Liver (tissue), 8 donors: ENCODE measurements at regions not wholly inside any gene's neighbourhood (a gene's known extent, or its start where the extent isn't known, plus 50 kb on each side); places are given as distances from the start of the nearest gene placed in this dataset.

Experiments used
- DNase-seq: peaks from one replicate; pipeline ENCODE4 v3.0.0-alpha.2; 2017; ENCODE audit warnings: low spot score
- H3K27ac ChIP-seq, 2 donors: one replicate each; pipeline ENCODE4 v1.7.0; 2013; ENCODE audit warnings: inconsistent platforms in 2 of 2, low read length in 2 of 2, control low read depth in 1 of 2, low read depth in 1 of 2, mild to moderate bottlenecking in 1 of 2
- H3K27me3 ChIP-seq, 4 donors: one replicate each; pipeline versions ENCODE4 v1.6.1 to v1.7.0; 2013; ENCODE audit warnings: low read length in 3 of 4, inconsistent platforms in 1 of 4, mild to moderate bottlenecking in 1 of 4, moderate library complexity in 1 of 4; ENCODE audit not compliant: control insufficient read depth in 4 of 4, insufficient read depth in 4 of 4
- H3K36me3 ChIP-seq, 4 donors: one replicate each; pipeline versions ENCODE4 v1.6.1 to v1.7.0; 2013; ENCODE audit warnings: low read length in 3 of 4, mild to moderate bottlenecking in 3 of 4, low read depth in 1 of 4, moderate library complexity in 1 of 4; ENCODE audit not compliant: control insufficient read depth in 4 of 4, insufficient read depth in 3 of 4
- H3K4me1 ChIP-seq, 4 donors: one replicate each; pipeline versions ENCODE4 v1.6.1 to v1.7.0; 2013; ENCODE audit warnings: low read length in 3 of 4, mild to moderate bottlenecking in 3 of 4, moderate library complexity in 1 of 4; ENCODE audit not compliant: control insufficient read depth in 4 of 4, insufficient read depth in 4 of 4
- H3K4me3 ChIP-seq, 3 donors: one replicate each; pipeline versions ENCODE4 v1.6.1 to v1.7.0; 2013; ENCODE audit warnings: low read length in 3 of 3, control low read depth in 1 of 3, low read depth in 1 of 3, mild to moderate bottlenecking in 1 of 3
- H3K9ac ChIP-seq, 2 donors: one replicate each; pipeline ENCODE4 v1.7.0; 2013; ENCODE audit warnings: low read length in 2 of 2, mild to moderate bottlenecking in 2 of 2, moderate library complexity in 2 of 2, control low read depth in 1 of 2, low read depth in 1 of 2
- H3K9me3 ChIP-seq, 4 donors: one replicate each; pipeline versions ENCODE4 v1.6.1 to v1.7.0; 2013; ENCODE audit warnings: low read length in 3 of 4; ENCODE audit not compliant: control insufficient read depth in 4 of 4
- EGR1 ChIP-seq, 2 donors: IDR thresholded peaks; 2 replicates each; pipeline ENCODE4 v1.6.1; 2016 to 2018; ENCODE audit warnings: antibody characterized with exemption in 2 of 2, low read depth in 2 of 2
- FOXA1 ChIP-seq: IDR thresholded peaks from 2 replicates; pipeline ENCODE4 v1.6.1; 2016; ENCODE audit warnings: antibody characterized with exemption
- FOXA2 ChIP-seq: IDR thresholded peaks from 2 replicates; pipeline ENCODE4 v1.6.1; 2016; ENCODE audit warnings: antibody characterized with exemption
- GABPA ChIP-seq, 2 donors: IDR thresholded peaks in 1 of 2; conservative IDR thresholded peaks in 1 of 2; 2 replicates each; pipeline ENCODE4 v1.6.1; 2016; ENCODE audit warnings: antibody characterized with exemption in 2 of 2, mild to moderate bottlenecking in 1 of 2, moderate library complexity in 1 of 2
- HNF4A ChIP-seq, 2 donors: conservative IDR thresholded peaks; 2 replicates each; pipeline ENCODE4 v1.6.1; 2016; ENCODE audit warnings: antibody characterized with exemption in 2 of 2, mild to moderate bottlenecking in 2 of 2
- HNF4G ChIP-seq: IDR thresholded peaks from 2 replicates; pipeline ENCODE4 v1.6.1; 2016; ENCODE audit warnings: antibody characterized with exemption
- JUND ChIP-seq, 2 donors: IDR thresholded peaks; 2 replicates each; pipeline ENCODE4 v1.6.1; 2016; ENCODE audit warnings: antibody characterized with exemption in 2 of 2
- NR2F2 ChIP-seq: IDR thresholded peaks from 2 replicates; pipeline ENCODE4 v1.6.1; 2016; ENCODE audit warnings: antibody characterized with exemption
- RAD21 ChIP-seq, 2 donors: IDR thresholded peaks; 2 replicates each; pipeline ENCODE4 v1.6.1; 2016; ENCODE audit warnings: antibody characterized with exemption in 2 of 2, mild to moderate bottlenecking in 2 of 2
- RXRA ChIP-seq, 2 donors: IDR thresholded peaks; 2 replicates each; pipeline ENCODE4 v1.6.1; 2017 to 2018; ENCODE audit warnings: antibody characterized with exemption in 2 of 2, mild to moderate bottlenecking in 1 of 2
- SP1 ChIP-seq: IDR thresholded peaks from 2 replicates; pipeline ENCODE4 v1.6.1; 2018; ENCODE audit warnings: antibody characterized with exemption, mild to moderate bottlenecking
- TAF1 ChIP-seq: conservative IDR thresholded peaks from 2 replicates; pipeline ENCODE4 v1.6.1; 2016; ENCODE audit warnings: antibody characterized with exemption, mild to moderate bottlenecking
- YY1 ChIP-seq: IDR thresholded peaks from 2 replicates; pipeline ENCODE4 v1.6.1; 2016; ENCODE audit warnings: antibody characterized with exemption, mild to moderate bottlenecking
- ZBTB33 ChIP-seq: IDR thresholded peaks from 2 replicates; pipeline ENCODE4 v1.6.1; 2016; ENCODE audit warnings: antibody characterized with exemption
- WGBS: extraction: QIAGEN DNeasy Blood & Tissue Kit; methylation state at CpG from one replicate; pipeline ENCODE4 v1.1.7; 2013; 5-methylcytosine and 5-hydroxymethylcytosine counted together
- TF ChIP-seq, protein P1 (sequence below): IDR thresholded peaks from 2 replicates; pipeline ENCODE4 v1.6.1; 2016; ENCODE audit warnings: antibody characterized with exemption, mild to moderate bottlenecking
- TF ChIP-seq, protein P2 (sequence below): IDR thresholded peaks from 2 replicates; pipeline ENCODE4 v1.6.1; 2016; ENCODE audit warnings: antibody characterized with exemption
- TF ChIP-seq, protein P3 (sequence below): fragments of 150-350 bp; IDR thresholded peaks from 2 replicates; pipeline ENCODE4 v1.5.1; 2017; ENCODE audit warnings: improper control_type of control experiment, low read depth, low read length; ENCODE audit not compliant: missing input control
- TF ChIP-seq, protein P4 (sequence below): IDR thresholded peaks from 2 replicates; pipeline ENCODE4 v1.6.1; 2016; ENCODE audit warnings: antibody characterized with exemption
- donor health status: healthy.
- donor health status: healthy.
- donor health status: healthy.
- donor health status: healthy.
- donor health status: healthy.

- Histone ChIP-seq H3K9ac (no peak overlapping the region), H3K9me3 (peaks cover 0 to 3% (median 0%) of the 10 kb centered on the region in 4 donors), H3K27ac (no peak overlapping the region), H3K4me1 (no peaks in the 10 kb centered on the region), H3K27me3 (no peaks in the 10 kb centered on the region), H3K4me3 (no peak overlapping the region), H3K36me3 (no peaks in the 10 kb centered on the region)
- WGBS, result 14% methylated on average over 4 of the region's 4 CpGs
- no peak for TF ChIP-seq RXRA (IDR thresholded peaks at IDR 0.05)
- TF ChIP-seq FOXA2, result no peak
- TF ChIP-seq NR2F2, result no peak
- TF ChIP-seq, protein P1, sequence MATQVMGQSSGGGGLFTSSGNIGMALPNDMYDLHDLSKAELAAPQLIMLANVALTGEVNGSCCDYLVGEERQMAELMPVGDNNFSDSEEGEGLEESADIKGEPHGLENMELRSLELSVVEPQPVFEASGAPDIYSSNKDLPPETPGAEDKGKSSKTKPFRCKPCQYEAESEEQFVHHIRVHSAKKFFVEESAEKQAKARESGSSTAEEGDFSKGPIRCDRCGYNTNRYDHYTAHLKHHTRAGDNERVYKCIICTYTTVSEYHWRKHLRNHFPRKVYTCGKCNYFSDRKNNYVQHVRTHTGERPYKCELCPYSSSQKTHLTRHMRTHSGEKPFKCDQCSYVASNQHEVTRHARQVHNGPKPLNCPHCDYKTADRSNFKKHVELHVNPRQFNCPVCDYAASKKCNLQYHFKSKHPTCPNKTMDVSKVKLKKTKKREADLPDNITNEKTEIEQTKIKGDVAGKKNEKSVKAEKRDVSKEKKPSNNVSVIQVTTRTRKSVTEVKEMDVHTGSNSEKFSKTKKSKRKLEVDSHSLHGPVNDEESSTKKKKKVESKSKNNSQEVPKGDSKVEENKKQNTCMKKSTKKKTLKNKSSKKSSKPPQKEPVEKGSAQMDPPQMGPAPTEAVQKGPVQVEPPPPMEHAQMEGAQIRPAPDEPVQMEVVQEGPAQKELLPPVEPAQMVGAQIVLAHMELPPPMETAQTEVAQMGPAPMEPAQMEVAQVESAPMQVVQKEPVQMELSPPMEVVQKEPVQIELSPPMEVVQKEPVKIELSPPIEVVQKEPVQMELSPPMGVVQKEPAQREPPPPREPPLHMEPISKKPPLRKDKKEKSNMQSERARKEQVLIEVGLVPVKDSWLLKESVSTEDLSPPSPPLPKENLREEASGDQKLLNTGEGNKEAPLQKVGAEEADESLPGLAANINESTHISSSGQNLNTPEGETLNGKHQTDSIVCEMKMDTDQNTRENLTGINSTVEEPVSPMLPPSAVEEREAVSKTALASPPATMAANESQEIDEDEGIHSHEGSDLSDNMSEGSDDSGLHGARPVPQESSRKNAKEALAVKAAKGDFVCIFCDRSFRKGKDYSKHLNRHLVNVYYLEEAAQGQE, result peak; percentile 99
- TF ChIP-seq, protein P2, sequence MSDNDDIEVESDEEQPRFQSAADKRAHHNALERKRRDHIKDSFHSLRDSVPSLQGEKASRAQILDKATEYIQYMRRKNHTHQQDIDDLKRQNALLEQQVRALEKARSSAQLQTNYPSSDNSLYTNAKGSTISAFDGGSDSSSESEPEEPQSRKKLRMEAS, result no peak
- no peak for TF ChIP-seq ZBTB33
- no peak for TF ChIP-seq RAD21 (IDR thresholded peaks at IDR 0.05)
- TF ChIP-seq FOXA1, result no peak
- DNase-seq, result peak; percentile 45
Measured at GRCh38 chr17:6269478-6269877, 165.4 kb downstream of the AIPL1 start.

DNA sequence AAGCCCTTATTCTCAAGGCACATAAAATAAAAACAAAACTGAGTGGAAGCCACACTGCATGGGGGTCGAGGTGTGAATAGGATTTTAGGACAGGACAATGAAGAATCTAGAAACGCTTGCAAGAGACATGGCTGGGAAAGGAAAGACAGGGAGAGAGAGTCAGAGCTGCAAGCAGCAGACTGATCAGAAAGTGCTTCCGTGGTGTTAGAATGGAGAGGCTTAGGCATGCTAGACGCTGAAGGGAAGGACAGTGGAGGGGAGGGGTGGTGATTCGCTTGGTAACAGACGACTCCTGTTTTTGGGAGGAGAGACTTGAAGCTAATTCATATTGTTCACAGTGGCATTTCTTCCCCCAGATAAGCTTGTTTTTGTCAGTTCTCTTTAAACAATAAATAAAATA lies 173.5 kb downstream of the AIPL1 start:
- Histone ChIP-seq H3K9me3 (peaks cover 0 to 3% (median 0%) of the 10 kb centered on the region in 4 donors), H3K4me1 (no peaks in the 10 kb centered on the region), H3K9ac (no peak overlapping the region), H3K36me3 (no peaks in the 10 kb centered on the region), H3K27me3 (peaks cover 0 to 6% (median 2%) of the 10 kb centered on the region in 4 donors), H3K27ac (no peak overlapping the region), H3K4me3 (no peak overlapping the region)
- WGBS, result 24% methylated on average over 6 of the region's 6 CpGs
- no peak for DNase-seq
- TF ChIP-seq HNF4A (conservative IDR thresholded peaks at IDR 0.05) (no peak), RXRA (IDR thresholded peaks at IDR 0.05) (no peak), NR2F2 (no peak), EGR1 (IDR thresholded peaks at IDR 0.05; ENCODE audit: low read depth in 2 of 2) (no peak), SP1 (no peak), JUND (IDR thresholded peaks at IDR 0.05) (no peak), TAF1 (no peak), GABPA (IDR thresholded peaks at IDR 0.05 in 1 of 2, conservative IDR thresholded peaks at IDR 0.05 in 1 of 2) (no peak), RAD21 (IDR thresholded peaks at IDR 0.05) (no peak), ZBTB33 (no peak), FOXA2 (no peak), YY1 (no peak), HNF4G (no peak), FOXA1 (no peak)
- TF ChIP-seq, protein P2, result no peak
- TF ChIP-seq, protein P3, sequence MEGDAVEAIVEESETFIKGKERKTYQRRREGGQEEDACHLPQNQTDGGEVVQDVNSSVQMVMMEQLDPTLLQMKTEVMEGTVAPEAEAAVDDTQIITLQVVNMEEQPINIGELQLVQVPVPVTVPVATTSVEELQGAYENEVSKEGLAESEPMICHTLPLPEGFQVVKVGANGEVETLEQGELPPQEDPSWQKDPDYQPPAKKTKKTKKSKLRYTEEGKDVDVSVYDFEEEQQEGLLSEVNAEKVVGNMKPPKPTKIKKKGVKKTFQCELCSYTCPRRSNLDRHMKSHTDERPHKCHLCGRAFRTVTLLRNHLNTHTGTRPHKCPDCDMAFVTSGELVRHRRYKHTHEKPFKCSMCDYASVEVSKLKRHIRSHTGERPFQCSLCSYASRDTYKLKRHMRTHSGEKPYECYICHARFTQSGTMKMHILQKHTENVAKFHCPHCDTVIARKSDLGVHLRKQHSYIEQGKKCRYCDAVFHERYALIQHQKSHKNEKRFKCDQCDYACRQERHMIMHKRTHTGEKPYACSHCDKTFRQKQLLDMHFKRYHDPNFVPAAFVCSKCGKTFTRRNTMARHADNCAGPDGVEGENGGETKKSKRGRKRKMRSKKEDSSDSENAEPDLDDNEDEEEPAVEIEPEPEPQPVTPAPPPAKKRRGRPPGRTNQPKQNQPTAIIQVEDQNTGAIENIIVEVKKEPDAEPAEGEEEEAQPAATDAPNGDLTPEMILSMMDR, result no peak
- TF ChIP-seq, protein P4, sequence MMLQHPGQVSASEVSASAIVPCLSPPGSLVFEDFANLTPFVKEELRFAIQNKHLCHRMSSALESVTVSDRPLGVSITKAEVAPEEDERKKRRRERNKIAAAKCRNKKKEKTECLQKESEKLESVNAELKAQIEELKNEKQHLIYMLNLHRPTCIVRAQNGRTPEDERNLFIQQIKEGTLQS, result no peak
- TF ChIP-seq, protein P1, result no peak
